ENCODE measurements at regions not wholly inside any gene's neighbourhood (a gene's known extent, or its start where the extent isn't known, plus 50 kb on each side); places are given as distances from the start of the nearest gene placed in this dataset.
"Not testable (repeated sequence)": the region's sequence is repeated elsewhere in the genome, so short reads cannot be mapped to it uniquely, and the experiment has no call there.

DNA sequence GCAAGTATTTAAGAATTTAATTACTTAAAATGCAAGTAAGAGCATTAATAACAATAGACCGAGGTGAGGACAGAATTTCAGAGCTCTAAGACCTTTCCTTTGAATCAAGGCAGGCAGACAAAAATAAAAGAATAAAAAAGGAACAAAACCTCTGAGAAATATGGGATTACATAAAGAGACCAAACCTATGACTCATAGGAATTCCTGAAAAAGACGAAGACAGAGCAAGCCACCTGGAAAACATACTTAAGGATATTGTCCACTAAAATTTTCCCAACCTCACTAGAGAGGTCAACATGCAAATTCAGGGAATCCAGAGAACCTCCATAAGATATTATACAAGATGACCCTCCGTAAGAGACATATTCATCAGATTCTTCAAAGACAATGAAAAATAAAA is 325.1 kb downstream of the AEBP2 start:
- ChIA-PET POLR2A (no interaction called here), CTCF (no interaction called here)
- Mint-ChIP-seq H3K4me3 (no peak overlapping the region), H3K4me1 (ENCODE audit: low read depth) (no peaks in the 10 kb centered on the region), H3K27ac (no peak overlapping the region), H3K27me3 (ENCODE audit: low read depth) (peaks cover 9% of the 10 kb centered on the region), H3K9me3 (ENCODE audit: insufficient read depth) (peaks cover 3% of the 10 kb centered on the region), H3K36me3 (ENCODE audit: low read depth) (no peaks in the 10 kb centered on the region)
- ATAC-seq: no peak
- no peak for DNase-seq

DNA sequence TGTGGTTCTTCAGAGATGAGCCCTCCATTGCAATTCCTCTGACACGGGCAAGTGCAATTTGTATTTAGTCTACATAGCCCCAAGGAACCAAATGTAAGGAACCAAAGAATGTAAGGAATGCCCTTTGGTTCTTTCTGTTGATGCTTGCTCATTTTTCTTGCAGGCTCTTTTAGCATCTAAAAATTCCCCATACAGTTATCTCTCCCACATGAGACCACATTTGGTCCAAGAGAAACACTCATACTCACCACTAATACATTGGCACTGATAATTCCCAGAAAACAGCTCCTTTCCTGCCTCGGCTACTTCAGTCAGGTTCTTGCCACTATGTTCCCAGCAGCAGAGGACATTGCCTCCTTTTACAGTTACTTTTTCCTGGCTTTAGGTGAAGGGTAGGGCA is 332.6 kb downstream of the AEBP2 start:
- POLR2A ChIA-PET: no interaction called here
- DNase-seq: no peak
- CTCF ChIA-PET: interaction anchor here (1.5 to 1.6 kb wide), 2 partner anchors 10 to 12 kb away, joined by 3 read pairs; no protein-coding TSS in a partner anchor
- ATAC-seq: no peak
- no peak overlapping the region for H3K4me3 Mint-ChIP-seq
- H3K36me3 Mint-ChIP-seq (ENCODE audit: low read depth): no peaks in the 10 kb centered on the region
- no peak overlapping the region for H3K27ac Mint-ChIP-seq
- H3K4me1 Mint-ChIP-seq (ENCODE audit: low read depth): no peaks in the 10 kb centered on the region
- H3K9me3 Mint-ChIP-seq (ENCODE audit: insufficient read depth): peaks cover 7% of the 10 kb centered on the region
- H3K27me3 Mint-ChIP-seq (ENCODE audit: low read depth): peaks cover 8% of the 10 kb centered on the region

DNA sequence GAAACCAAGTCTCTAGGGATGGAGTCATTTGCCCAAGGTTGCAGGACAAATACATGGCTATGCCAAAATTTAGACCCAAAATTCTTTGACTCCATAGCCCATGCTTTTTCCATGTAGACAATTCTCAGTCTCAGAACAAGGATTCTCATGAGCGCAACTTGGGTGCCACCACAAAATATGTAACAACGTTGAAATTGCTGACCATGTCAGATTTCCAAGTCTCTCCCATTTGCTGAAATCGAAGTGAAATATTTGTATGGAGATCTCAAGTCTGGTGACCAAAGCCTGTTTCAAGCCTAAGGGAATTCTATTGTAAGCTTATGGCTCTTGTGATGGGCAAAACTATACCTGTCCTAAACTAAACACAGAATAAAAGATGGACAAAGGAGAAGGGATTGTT is 333.5 kb downstream of the AEBP2 start:
- Mint-ChIP-seq H3K27ac (no peak overlapping the region), H3K27me3 (ENCODE audit: low read depth) (peaks cover 6% of the 10 kb centered on the region), H3K9me3 (ENCODE audit: insufficient read depth) (peaks cover 7% of the 10 kb centered on the region), H3K36me3 (ENCODE audit: low read depth) (no peaks in the 10 kb centered on the region), H3K4me3 (no peak overlapping the region), H3K4me1 (ENCODE audit: low read depth) (no peaks in the 10 kb centered on the region)
- CTCF ChIA-PET: no interaction called here
- POLR2A ChIA-PET: no interaction called here
- ATAC-seq: no peak
- no peak for DNase-seq

DNA sequence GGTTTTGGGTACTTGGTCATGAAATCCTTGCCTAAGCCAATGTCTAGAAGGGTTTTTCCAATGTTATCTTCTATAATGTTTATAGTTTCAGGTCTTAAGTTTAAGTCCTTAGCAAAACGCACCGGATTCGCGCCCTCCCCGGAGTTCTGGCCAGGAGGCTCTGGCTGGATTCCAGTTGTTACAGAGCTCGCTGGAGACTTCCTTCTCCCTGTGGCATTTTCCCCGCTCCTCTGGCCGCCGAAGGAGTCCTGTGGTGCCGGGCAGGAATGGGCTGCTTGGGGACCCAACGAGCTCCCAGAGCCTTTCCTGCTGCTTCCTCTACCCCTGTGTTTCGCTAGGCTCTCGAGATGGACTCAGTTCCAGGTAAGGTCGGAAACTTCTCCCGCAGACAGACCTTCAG is 335.9 kb downstream of the AEBP2 start:
- DNase-seq (no peak), ATAC-seq (no peak)
- POLR2A ChIA-PET: no interaction called here
- H3K9me3 Mint-ChIP-seq (ENCODE audit: insufficient read depth): peaks cover 7% of the 10 kb centered on the region
- CTCF ChIA-PET: no interaction called here
- H3K4me3 Mint-ChIP-seq: no peak overlapping the region
- no peak overlapping the region for H3K27ac Mint-ChIP-seq
- no peaks in the 10 kb centered on the region for H3K36me3 Mint-ChIP-seq (ENCODE audit: low read depth)
- peaks cover 4% of the 10 kb centered on the region for H3K27me3 Mint-ChIP-seq (ENCODE audit: low read depth)
- peaks cover 4% of the 10 kb centered on the region for H3K4me1 Mint-ChIP-seq (ENCODE audit: low read depth)

DNA sequence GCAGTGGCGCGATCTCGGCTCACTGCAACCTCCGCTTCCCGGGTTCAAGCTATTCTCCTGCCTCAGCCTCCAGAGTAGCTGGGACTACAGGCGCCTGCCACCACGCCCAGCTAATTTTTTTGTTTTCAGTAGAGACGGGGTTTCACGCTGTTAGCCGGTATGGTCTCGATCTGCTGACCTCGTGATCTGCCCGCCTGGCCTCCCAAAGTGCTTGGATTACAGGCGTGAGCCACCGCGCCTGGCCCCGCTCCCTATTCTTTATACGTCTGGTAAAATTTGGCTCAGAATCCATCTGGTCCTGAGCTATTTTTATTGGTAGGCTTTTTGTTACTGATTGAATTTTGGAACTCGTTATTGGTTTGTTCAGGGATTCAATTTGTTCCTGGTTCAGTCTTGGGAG is 336.7 kb downstream of the AEBP2 start:
- H3K27me3 Mint-ChIP-seq (ENCODE audit: low read depth); H3K4me1 Mint-ChIP-seq (ENCODE audit: low read depth); ATAC-seq; H3K27ac Mint-ChIP-seq; DNase-seq; POLR2A ChIA-PET; H3K4me3 Mint-ChIP-seq; H3K9me3 Mint-ChIP-seq (ENCODE audit: insufficient read depth); H3K36me3 Mint-ChIP-seq (ENCODE audit: low read depth): not testable (repeated sequence)
- CTCF ChIA-PET: interaction anchor here (1.0 kb wide), 1 partner anchor 18 kb away, joined by 3 read pairs; no protein-coding TSS in a partner anchor

DNA sequence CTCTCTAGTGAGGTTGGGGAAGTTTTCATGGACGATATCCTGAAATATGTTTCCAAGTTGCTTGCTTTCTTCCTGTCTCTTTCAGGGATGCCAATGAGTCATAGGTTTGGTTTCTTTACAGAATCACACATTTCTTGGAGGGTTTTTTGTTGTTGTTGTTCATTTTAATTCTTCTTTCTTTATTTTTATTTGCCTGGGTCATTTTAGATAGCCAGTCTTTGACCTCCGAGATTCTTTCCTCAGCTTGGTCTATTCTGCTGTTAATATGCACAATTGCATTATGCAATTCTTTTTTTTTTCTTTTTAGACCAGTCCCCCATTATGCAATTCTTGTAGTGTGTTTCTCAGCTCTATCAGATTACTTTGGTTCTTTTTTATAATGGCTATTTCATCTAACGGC is 338.9 kb downstream of the AEBP2 start:
- DNase-seq (no peak), ATAC-seq (no peak)
- peaks cover 4% of the 10 kb centered on the region for H3K27me3 Mint-ChIP-seq (ENCODE audit: low read depth)
- H3K36me3 Mint-ChIP-seq (ENCODE audit: low read depth): no peaks in the 10 kb centered on the region
- POLR2A ChIA-PET: no interaction called here
- H3K4me1 Mint-ChIP-seq (ENCODE audit: low read depth): peaks cover 4% of the 10 kb centered on the region
- H3K9me3 Mint-ChIP-seq (ENCODE audit: insufficient read depth): peaks cover 7% of the 10 kb centered on the region
- CTCF ChIA-PET: interaction anchor here (1.0 kb wide), 1 partner anchor 117 kb away, joined by 4 read pairs; no protein-coding TSS in a partner anchor
- no peak overlapping the region for H3K4me3 Mint-ChIP-seq
- no peak overlapping the region for H3K27ac Mint-ChIP-seq

DNA sequence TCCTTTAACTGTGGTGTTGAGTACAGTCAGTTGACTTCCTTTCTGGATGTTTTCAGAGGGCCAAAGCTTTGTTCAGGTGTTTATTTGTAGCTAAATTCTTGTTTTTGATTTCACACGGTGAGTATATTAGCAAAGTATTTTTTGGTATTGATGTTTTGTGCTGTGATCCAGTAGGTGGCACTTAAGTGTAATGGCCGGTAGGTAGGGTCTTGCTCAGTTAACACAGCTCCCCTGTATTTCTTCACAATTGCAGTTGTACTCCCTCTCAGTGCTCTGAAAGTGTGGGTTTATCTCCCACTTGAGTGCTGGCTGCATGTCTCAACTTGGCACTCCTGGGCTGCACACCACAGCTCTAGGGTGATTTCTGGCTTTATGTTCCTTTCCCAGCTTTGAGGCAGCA is 339.5 kb downstream of the AEBP2 start:
- Mint-ChIP-seq H3K4me3 (no peak overlapping the region), H3K27me3 (ENCODE audit: low read depth) (peaks cover 4% of the 10 kb centered on the region), H3K36me3 (ENCODE audit: low read depth) (no peaks in the 10 kb centered on the region), H3K27ac (no peak overlapping the region), H3K9me3 (ENCODE audit: insufficient read depth) (peaks cover 7% of the 10 kb centered on the region), H3K4me1 (ENCODE audit: low read depth) (peaks cover 4% of the 10 kb centered on the region)
- DNase-seq (no peak), ATAC-seq (no peak)
- ChIA-PET POLR2A (no interaction called here), CTCF (interaction anchor here (1.0 kb wide), 1 partner anchor 116 kb away, joined by 4 read pairs; no protein-coding TSS in a partner anchor)

DNA sequence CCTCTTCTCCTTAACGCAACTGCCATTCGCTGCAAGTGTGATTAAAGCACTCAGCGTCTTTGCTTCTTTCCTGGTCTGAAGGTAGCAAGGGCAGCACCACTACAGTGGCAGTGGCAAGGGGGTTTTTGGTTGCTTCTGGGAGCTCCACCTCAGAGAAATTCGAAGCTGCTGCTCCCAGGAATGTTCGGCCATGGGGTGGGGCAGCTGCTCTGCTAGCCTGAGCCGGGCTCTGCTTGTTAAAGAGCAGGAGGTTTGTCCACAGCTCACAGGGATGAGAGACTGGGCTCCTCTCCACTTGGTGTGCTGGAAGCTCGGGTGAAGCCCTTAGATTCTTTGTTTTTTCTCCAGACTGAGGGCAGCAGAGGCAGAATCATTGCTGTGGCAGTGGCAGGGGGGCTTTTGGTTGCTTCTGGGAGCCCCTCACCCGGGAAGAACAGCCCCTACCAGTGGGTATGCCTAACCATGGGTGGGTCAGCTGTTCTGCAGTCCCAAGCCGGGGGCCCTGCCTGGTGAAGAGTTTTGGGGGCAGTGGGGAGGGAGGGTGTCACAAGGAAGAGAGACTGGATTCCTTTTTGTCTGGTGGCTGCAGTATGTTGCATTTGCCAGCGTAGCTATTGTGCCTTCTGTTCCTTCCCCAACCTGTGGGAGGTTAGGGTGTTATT is 340.2 kb downstream of the AEBP2 start:
- Mint-ChIP-seq H3K9me3 (ENCODE audit: insufficient read depth) (peaks cover 7% of the 10 kb centered on the region), H3K27me3 (ENCODE audit: low read depth) (peaks cover 2% of the 10 kb centered on the region), H3K36me3 (ENCODE audit: low read depth) (no peaks in the 10 kb centered on the region), H3K4me1 (ENCODE audit: low read depth) (peaks cover 4% of the 10 kb centered on the region), H3K4me3 (no peak overlapping the region), H3K27ac (no peak overlapping the region)
- ChIA-PET CTCF (interaction anchor here (1.0 kb wide), 1 partner anchor 10 kb away, joined by 3 read pairs; no protein-coding TSS in a partner anchor), POLR2A (no interaction called here)
- DNase-seq (no peak), ATAC-seq (no peak)

DNA sequence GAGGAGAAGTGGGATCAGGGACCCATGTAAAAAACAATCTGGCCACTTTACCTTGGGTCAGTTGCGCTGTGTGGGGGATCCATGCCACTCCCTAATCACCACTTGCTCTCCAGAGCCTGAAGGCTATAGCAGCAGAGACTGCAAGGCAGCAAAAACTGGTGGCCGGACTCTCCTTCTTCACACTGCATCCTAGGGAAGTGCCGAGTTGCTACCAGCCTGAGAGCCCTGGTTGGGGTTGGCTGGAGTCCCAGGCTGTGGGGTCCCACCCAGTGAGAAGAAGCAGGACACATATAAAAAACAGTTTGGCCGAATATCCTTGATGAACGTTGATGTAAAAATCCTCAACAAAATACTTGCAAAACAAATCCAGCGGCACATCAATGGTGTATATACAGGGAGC is 341.2 kb downstream of the AEBP2 start:
- ChIA-PET POLR2A (no interaction called here), CTCF (interaction anchor here (1.0 kb wide), 1 partner anchor 9 kb away, joined by 3 read pairs; no protein-coding TSS in a partner anchor)
- ATAC-seq (no peak), DNase-seq (no peak)
- peaks cover 2% of the 10 kb centered on the region for H3K9me3 Mint-ChIP-seq (ENCODE audit: insufficient read depth)
- no peak overlapping the region for H3K27ac Mint-ChIP-seq
- no peak overlapping the region for H3K4me3 Mint-ChIP-seq
- peaks cover 4% of the 10 kb centered on the region for H3K27me3 Mint-ChIP-seq (ENCODE audit: low read depth)
- H3K4me1 Mint-ChIP-seq (ENCODE audit: low read depth): peaks cover 4% of the 10 kb centered on the region
- H3K36me3 Mint-ChIP-seq (ENCODE audit: low read depth): no peaks in the 10 kb centered on the region

DNA sequence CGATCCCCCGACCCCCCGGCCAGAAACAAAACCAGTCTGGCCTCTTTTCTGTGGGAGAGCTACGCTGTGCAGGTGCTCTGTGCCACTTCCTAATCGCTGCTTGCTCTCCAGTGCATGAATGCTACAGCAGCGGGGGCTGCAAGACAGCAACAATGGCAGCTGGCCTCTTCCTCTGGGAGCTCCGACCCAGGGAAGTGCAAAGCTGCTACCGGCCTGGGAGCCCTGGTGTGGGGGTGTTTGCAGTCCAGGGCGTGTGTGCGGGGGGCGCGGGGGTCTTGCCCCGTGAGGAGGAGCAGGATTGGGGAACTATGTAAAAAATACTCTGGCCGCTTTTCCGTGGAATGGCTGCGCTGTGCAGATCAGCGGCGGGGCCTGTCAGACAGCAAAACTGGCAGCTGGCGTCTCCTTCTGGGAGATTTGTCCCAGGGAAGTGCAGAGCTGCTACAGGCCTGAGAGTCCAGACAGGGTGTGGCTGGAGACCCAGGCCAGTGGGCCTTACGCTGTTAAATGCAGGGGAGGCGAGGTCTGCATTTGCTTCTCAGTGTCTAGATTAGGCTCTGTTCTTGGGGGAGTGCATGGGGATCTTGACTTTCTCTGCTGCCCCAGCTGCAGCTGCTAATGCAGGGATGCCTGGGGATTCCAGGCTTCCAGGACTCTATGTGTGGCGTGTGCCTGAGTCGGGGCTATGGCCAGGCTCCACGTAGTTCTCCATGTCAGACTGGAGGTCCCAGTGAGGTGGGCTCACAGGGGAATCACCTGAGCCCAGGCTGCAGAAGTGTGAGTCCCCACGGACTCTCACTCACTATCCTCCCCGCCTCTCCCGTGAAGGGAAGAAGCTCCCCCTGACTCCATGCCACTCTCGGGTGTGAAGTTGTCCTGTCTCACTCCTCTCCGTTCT is 344.5 kb downstream of the AEBP2 start:
- ChIA-PET CTCF (no interaction called here), POLR2A (no interaction called here)
- Mint-ChIP-seq H3K4me3 (no peak overlapping the region), H3K27me3 (ENCODE audit: low read depth) (peaks cover 2% of the 10 kb centered on the region), H3K27ac (peak overlapping the region; percentile 20), H3K36me3 (ENCODE audit: low read depth) (peaks cover 5% of the 10 kb centered on the region), H3K4me1 (ENCODE audit: low read depth) (peaks cover 1% of the 10 kb centered on the region), H3K9me3 (ENCODE audit: insufficient read depth) (peaks cover 11% of the 10 kb centered on the region)
- DNase-seq: no peak
- ATAC-seq: no peak

DNA sequence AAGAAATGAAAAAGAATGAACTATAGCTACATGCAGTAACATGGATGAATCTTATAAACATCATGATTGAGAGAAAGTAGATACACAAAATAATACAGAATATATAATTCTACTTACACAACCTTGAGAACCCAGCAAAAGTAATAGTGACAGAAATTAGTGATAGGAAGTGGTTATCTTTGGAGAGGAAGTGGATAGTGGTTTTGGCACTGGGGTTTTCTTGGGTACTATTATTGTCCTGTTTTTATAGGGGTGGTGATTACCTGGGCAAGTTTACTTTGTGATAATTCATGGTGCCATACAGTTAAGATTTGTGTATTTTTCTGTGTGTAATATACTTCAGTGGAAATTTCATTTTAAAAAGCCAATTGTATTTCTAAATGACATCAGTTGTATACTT is 352.7 kb downstream of the AEBP2 start:
- H3K4me1 Mint-ChIP-seq (ENCODE audit: low read depth): peaks cover 42% of the 10 kb centered on the region
- H3K27ac Mint-ChIP-seq: peak overlapping the region; percentile 43
- POLR2A ChIA-PET: no interaction called here
- H3K36me3 Mint-ChIP-seq (ENCODE audit: low read depth): peaks cover 27% of the 10 kb centered on the region
- H3K27me3 Mint-ChIP-seq (ENCODE audit: low read depth): peaks cover 4% of the 10 kb centered on the region
- DNase-seq (peak; percentile 62), ATAC-seq (peak; percentile 77)
- H3K4me3 Mint-ChIP-seq: peak overlapping the region; percentile 67
- CTCF ChIA-PET: no interaction called here
- H3K9me3 Mint-ChIP-seq (ENCODE audit: insufficient read depth): peaks cover 1% of the 10 kb centered on the region

DNA sequence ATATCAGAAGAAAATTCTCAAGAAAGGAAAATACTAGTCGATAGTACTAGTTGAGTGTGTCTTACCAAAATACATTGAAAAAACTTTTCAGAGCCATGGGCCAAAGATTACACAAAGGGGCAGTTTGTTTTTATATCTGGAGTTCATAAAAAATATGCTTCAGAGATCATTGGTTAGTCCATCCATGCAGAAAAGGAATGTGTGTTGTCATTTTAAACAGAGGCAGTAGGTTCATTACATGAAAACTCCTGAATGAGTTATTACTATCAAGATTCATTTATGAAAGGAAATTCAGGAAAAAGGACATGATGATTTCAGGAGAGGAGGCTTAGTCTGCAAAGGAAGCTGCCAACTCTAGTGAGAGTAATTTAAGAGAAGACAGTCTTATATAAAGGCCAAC is 354.8 kb downstream of the AEBP2 start:
- peaks cover 4% of the 10 kb centered on the region for H3K27me3 Mint-ChIP-seq (ENCODE audit: low read depth)
- H3K4me3 Mint-ChIP-seq: no peak overlapping the region
- H3K36me3 Mint-ChIP-seq (ENCODE audit: low read depth): peaks cover 24% of the 10 kb centered on the region
- ChIA-PET CTCF (no interaction called here), POLR2A (no interaction called here)
- no peak for ATAC-seq
- DNase-seq: no peak
- no peak overlapping the region for H3K27ac Mint-ChIP-seq
- peaks cover 46% of the 10 kb centered on the region for H3K4me1 Mint-ChIP-seq (ENCODE audit: low read depth)
- no peaks in the 10 kb centered on the region for H3K9me3 Mint-ChIP-seq (ENCODE audit: insufficient read depth)

Measured in activated CD8-positive, alpha-beta T cell treated with anti-CD3 and anti-CD28 coated beads, Interleukin-2, amount 10 ng/mL, durations not matched to agents 7 days and 5 days (primary cell).